Mesendoderm (in vitro differentiated cells): ENCODE measurements at regions not wholly inside any gene's neighbourhood (a gene's known extent, or its start where the extent isn't known, plus 50 kb on each side); places are given as distances from the start of the nearest gene placed in this dataset.
"Not testable (repeated sequence)": the region's sequence is repeated elsewhere in the genome, so short reads cannot be mapped to it uniquely, and the experiment has no call there.

Source experiments
- DNase-seq: peaks from one replicate; pipeline ENCODE4 v3.0.0; 2013
- H2AK5ac ChIP-seq: 2 replicates; pipeline ENCODE4 v1.6.1; 2013; ENCODE audit warnings: low read length, inconsistent platforms
- H2BK120ac ChIP-seq: 2 replicates; pipeline ENCODE4 v1.6.1; 2013; ENCODE audit warnings: low read depth, mild to moderate bottlenecking, low read length, moderate library complexity, mixed read lengths
- H2BK15ac ChIP-seq: replicated peaks from 2 replicates; pipeline ENCODE4 v1.6.1; 2013; ENCODE audit warnings: low read depth, mild to moderate bottlenecking, moderate library complexity
- H2BK5ac ChIP-seq: 2 replicates; pipeline ENCODE4 v1.6.1; 2013; ENCODE audit warnings: low read length, inconsistent platforms
- H3K18ac ChIP-seq: 2 replicates; pipeline ENCODE4 v1.6.1; 2013; ENCODE audit warnings: mild to moderate bottlenecking, low read length, mixed read lengths
- H3K23ac ChIP-seq: one replicate; pipeline ENCODE4 v1.6.1; 2013; ENCODE audit warnings: low read length
- H3K27ac ChIP-seq: 2 replicates; pipeline ENCODE4 v1.5.1; 2013; ENCODE audit warnings: low read depth, mild to moderate bottlenecking, inconsistent platforms, low read length, moderate library complexity
- H3K27me3 ChIP-seq: 2 replicates; pipeline ENCODE4 v1.6.1; 2013; ENCODE audit warnings: low read length, control low read depth, mild to moderate bottlenecking, inconsistent platforms; ENCODE audit not compliant: insufficient read depth, poor library complexity
- H3K36me3 ChIP-seq: 2 replicates; pipeline ENCODE4 v1.6.1; 2013; ENCODE audit warnings: low read length, inconsistent platforms; ENCODE audit not compliant: control insufficient read depth, insufficient read depth
- H3K4ac ChIP-seq: one replicate; pipeline ENCODE4 v1.6.1; 2013; ENCODE audit warnings: low read depth, mild to moderate bottlenecking, low read length, moderate library complexity
- H3K4me1 ChIP-seq: 2 replicates; pipeline ENCODE4 v1.6.1; 2013; ENCODE audit warnings: low read depth, low read length, inconsistent platforms; ENCODE audit not compliant: control insufficient read depth
- H3K4me2 ChIP-seq: 2 replicates; pipeline ENCODE4 v1.6.1; 2013; ENCODE audit warnings: low read length
- H3K4me3 ChIP-seq: 2 replicates; pipeline ENCODE4 v1.5.1; 2013; ENCODE audit warnings: mild to moderate bottlenecking, low read length
- H3K56ac ChIP-seq: one replicate; pipeline ENCODE4 v1.6.1; 2013; ENCODE audit warnings: low read length
- H3K79me1 ChIP-seq: 2 replicates; pipeline ENCODE4 v1.6.1; 2013; ENCODE audit warnings: low read length, inconsistent platforms
- H3K79me2 ChIP-seq: 2 replicates; pipeline ENCODE4 v1.6.1; 2013; ENCODE audit warnings: mild to moderate bottlenecking, low read length; ENCODE audit not compliant: control insufficient read depth, insufficient read depth
- H3K9ac ChIP-seq: 2 replicates; pipeline ENCODE4 v1.6.1; 2013; ENCODE audit warnings: low read length, inconsistent platforms
- H4K5ac ChIP-seq: one replicate; pipeline ENCODE4 v1.6.1; 2013; ENCODE audit warnings: low read length
- H4K8ac ChIP-seq: one replicate; pipeline ENCODE4 v1.6.1; 2013; ENCODE audit warnings: low read depth, mild to moderate bottlenecking, control low read depth, low read length, moderate library complexity
- WGBS: extraction: QIAGEN DNeasy Blood & Tissue Kit; methylation state at CpG from one replicate; pipeline ENCODE4 v1.1.7; 2013; ENCODE audit warnings: low lambda C conversion rate, missing lambda C conversion rate; ENCODE audit not compliant: insufficient coverage; ENCODE audit errors: extremely low coverage; 5-methylcytosine and 5-hydroxymethylcytosine counted together

GRCh38 chr21:5013455-5014304, 5507.7 kb upstream of the TPTE start:
- H4K8ac ChIP-seq, H3K79me2 ChIP-seq, H2BK5ac ChIP-seq, H3K9ac ChIP-seq, H3K4ac ChIP-seq, H2AK5ac ChIP-seq, H3K4me2 ChIP-seq, H2BK15ac ChIP-seq, H3K18ac ChIP-seq, H3K36me3 ChIP-seq, H3K56ac ChIP-seq, H2BK120ac ChIP-seq, H3K27me3 ChIP-seq, H3K23ac ChIP-seq, DNase-seq, H3K4me3 ChIP-seq, H4K5ac ChIP-seq, H3K27ac ChIP-seq, H3K79me1 ChIP-seq, H3K4me1 ChIP-seq: not testable (repeated sequence)
- no CpG with 5 or more reads among the region's 33 CpGs for WGBS

- H3K23ac ChIP-seq, H3K36me3 ChIP-seq, H3K27ac ChIP-seq, H3K9ac ChIP-seq, H3K79me2 ChIP-seq, H4K8ac ChIP-seq, H3K4me2 ChIP-seq, H3K27me3 ChIP-seq, H3K56ac ChIP-seq, H3K18ac ChIP-seq, H3K4me3 ChIP-seq, H3K4ac ChIP-seq, DNase-seq, H4K5ac ChIP-seq, H2BK5ac ChIP-seq, H2AK5ac ChIP-seq, H2BK15ac ChIP-seq, H3K4me1 ChIP-seq, H2BK120ac ChIP-seq, H3K79me1 ChIP-seq: not testable (repeated sequence)
- no CpG with 5 or more reads among the region's 17 CpGs for WGBS
These were observed 5506.2 kb upstream of the TPTE start for GRCh38 chr21:5015187-5015586.

- H3K4me3 ChIP-seq, H3K79me1 ChIP-seq, H3K36me3 ChIP-seq, DNase-seq, H2BK5ac ChIP-seq, H3K4me2 ChIP-seq, H3K27me3 ChIP-seq, H3K4ac ChIP-seq, H2AK5ac ChIP-seq, H2BK15ac ChIP-seq, H4K8ac ChIP-seq, H4K5ac ChIP-seq, H3K23ac ChIP-seq, H3K79me2 ChIP-seq, H3K9ac ChIP-seq, H2BK120ac ChIP-seq, H3K56ac ChIP-seq, H3K27ac ChIP-seq, H3K4me1 ChIP-seq, H3K18ac ChIP-seq: not testable (repeated sequence)
- WGBS = no CpG with 5 or more reads among the region's 15 CpGs
These were observed 5502.3 kb upstream of the TPTE start for GRCh38 chr21:5019120-5019519.

- not testable (repeated sequence) for H2BK5ac ChIP-seq, H3K4ac ChIP-seq, H3K4me2 ChIP-seq, H3K27me3 ChIP-seq, H3K56ac ChIP-seq, H3K79me1 ChIP-seq, H3K36me3 ChIP-seq, H3K9ac ChIP-seq, H2AK5ac ChIP-seq, H3K27ac ChIP-seq, H3K4me3 ChIP-seq, H3K23ac ChIP-seq, H3K4me1 ChIP-seq, H2BK15ac ChIP-seq, H2BK120ac ChIP-seq, H3K79me2 ChIP-seq, H3K18ac ChIP-seq, H4K8ac ChIP-seq, DNase-seq, H4K5ac ChIP-seq
- WGBS = no CpG with 5 or more reads among the region's 27 CpGs
These were observed 5499.6 kb upstream of the TPTE start for GRCh38 chr21:5021815-5022214.

GRCh38 chr21:5022254-5022653, 5499.1 kb upstream of the TPTE start:
- not testable (repeated sequence) for H2BK15ac ChIP-seq, H3K9ac ChIP-seq, H3K18ac ChIP-seq, H3K4ac ChIP-seq, H4K8ac ChIP-seq, H3K27me3 ChIP-seq, H2BK5ac ChIP-seq, DNase-seq, H3K56ac ChIP-seq, H3K79me1 ChIP-seq, H3K36me3 ChIP-seq, H3K4me2 ChIP-seq, H3K23ac ChIP-seq, H3K4me3 ChIP-seq, H3K79me2 ChIP-seq, H4K5ac ChIP-seq, H2AK5ac ChIP-seq, H2BK120ac ChIP-seq, H3K27ac ChIP-seq, H3K4me1 ChIP-seq
- no CpG with 5 or more reads among the region's 52 CpGs for WGBS

- H3K79me2 ChIP-seq, H3K23ac ChIP-seq, H3K9ac ChIP-seq, H4K5ac ChIP-seq, H3K4me3 ChIP-seq, H2BK120ac ChIP-seq, H3K27me3 ChIP-seq, H2BK15ac ChIP-seq, H2BK5ac ChIP-seq, H3K4me1 ChIP-seq, H3K4ac ChIP-seq, H3K56ac ChIP-seq, H2AK5ac ChIP-seq, H3K79me1 ChIP-seq, H3K27ac ChIP-seq, H3K18ac ChIP-seq, DNase-seq, H3K4me2 ChIP-seq, H4K8ac ChIP-seq, H3K36me3 ChIP-seq: not testable (repeated sequence)
- WGBS = no CpG with 5 or more reads among the region's 45 CpGs
These were observed 5498.6 kb upstream of the TPTE start for GRCh38 chr21:5022748-5023147.
